Amygdala (tissue), 56 donors: ENCODE measurements at regions not wholly inside any gene's neighbourhood (a gene's known extent, or its start where the extent isn't known, plus 50 kb on each side); places are given as distances from the start of the nearest gene placed in this dataset.
A peak's percentile ranks its signal among the peaks of the same experiment; 100 is the strongest.

Source experiments
- DNase-seq, 56 donors: peaks; one replicate each; lab custom pipeline; 2025; lab: John Stamatoyannopoulos, UW

- no peak for DNase-seq
These were observed 52.6 kb downstream of the TCF20 start for GRCh38 chr22:42217752-42218280.

- no peak for DNase-seq
These were observed 53.3 kb downstream of the TCF20 start for GRCh38 chr22:42217019-42217751.

- peak in 55 of 56 donors; percentile 11 to 94 (median 77) for DNase-seq
These were observed 55.6 kb downstream of the TCF20 start for GRCh38 chr22:42214633-42215415.

GRCh38 chr22:42208362-42208761 is 62.1 kb downstream of the TCF20 start:
- DNase-seq: no peak

DNA sequence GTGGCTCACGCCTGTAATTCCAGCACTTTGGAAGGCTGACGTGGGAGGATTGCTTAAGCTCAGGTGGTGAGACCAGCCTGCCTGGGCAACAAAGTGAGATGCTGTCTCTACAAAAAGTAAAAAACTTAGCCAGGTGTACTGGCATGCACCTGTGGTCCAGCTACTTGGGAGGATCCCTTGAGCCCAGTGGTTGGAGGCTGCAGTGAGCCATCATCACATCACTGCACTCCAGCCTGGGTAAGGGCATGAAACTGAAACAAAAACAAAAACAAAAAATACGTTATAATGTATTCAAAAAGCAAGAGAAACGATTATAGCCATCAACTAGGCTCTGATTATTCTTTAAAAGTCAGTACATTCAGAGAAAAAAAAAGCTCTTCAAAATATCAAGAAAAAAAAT is 62.5 kb downstream of the TCF20 start:
- DNase-seq: no peak

DNA sequence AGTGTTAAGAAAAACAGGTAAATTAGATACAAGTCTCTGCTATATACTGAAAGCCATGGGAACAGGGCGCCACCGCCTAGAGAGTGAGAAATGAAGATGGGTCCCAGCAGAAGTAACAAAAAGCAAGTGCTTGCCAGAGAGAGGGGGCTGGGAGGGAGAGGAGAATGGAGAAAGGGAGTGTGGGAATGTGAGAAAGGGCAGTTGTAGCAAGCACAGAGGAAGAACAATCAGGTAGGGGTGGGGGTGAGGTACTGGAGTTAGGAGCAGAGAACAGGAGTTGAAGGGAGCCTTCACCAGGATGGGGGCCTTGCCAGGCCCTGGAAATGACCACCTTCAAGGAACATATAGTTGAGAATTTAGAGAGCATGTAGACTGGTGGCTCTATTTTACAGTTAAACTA is 66.8 kb downstream of the TCF20 start:
- no peak for DNase-seq

DNA sequence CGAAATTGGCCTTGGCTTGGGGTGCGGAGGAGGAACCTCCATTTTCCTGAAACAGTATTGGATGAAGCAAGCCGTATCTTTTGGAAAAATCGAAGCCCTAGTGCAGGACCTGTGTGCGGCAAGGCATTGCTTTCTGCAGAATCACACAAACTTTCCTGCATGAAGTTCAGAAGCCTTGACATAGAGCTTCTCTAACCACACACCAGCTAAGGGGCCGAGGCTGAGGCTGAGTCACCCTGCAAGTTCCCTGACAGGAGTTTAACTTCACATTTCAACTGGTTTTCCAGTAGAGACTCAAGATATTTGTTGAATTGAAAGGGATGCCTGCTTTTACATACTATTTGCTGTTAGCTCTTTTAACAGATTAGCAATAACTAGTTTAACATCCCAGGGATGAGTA is 67.8 kb downstream of the TCF20 start:
- DNase-seq: no peak

DNA sequence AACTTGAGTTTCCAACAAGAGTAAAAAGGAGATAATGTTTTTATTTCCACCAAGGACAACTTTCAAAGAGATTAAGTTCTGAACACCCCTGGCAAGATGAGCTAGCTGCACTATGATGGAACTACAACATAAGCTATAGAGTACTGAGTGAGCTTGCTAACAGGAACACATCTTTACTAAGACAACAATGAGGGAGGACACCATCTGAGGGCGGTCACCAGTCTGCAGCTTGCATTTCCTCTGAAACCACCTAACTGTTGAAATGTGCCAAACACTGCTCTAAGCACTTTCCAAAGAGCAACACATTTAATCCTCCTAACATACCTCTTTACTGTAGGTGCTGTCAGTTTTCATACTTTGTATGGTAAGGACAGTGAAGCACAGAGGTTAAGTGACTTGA is 68.4 kb downstream of the TCF20 start:
- no peak for DNase-seq

- no peak for DNase-seq
These were observed 68.4 kb upstream of the CYP2D6 start for GRCh38 chr22:42199025-42199424.

GRCh38 chr22:42198226-42198625 is 67.6 kb upstream of the CYP2D6 start:
- DNase-seq: no peak

- no peak for DNase-seq
These were observed 65.8 kb upstream of the CYP2D6 start for GRCh38 chr22:42196454-42196853.

DNA sequence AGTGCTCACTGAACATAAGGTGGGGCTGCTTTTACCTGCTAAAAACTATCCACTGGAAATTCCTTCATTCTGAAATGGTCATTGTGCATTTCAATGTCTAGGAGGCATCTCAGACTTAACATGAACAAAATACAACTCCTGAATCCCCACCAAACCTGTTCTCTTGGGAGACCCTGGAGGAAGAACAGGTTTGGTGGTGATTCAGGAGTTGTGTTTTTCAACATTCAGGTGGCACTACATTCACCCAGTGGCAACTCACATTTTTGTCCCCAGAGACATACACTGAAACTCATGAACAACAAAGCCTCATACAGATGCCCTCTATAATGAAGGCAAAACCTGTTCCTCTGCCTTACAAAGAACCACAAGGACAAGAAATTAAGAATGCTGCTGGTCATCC is 64.3 kb upstream of the CYP2D6 start:
- DNase-seq: no peak

- no peak for DNase-seq
These were observed 63.7 kb upstream of the CYP2D6 start for GRCh38 chr22:42194104-42194851.

DNA sequence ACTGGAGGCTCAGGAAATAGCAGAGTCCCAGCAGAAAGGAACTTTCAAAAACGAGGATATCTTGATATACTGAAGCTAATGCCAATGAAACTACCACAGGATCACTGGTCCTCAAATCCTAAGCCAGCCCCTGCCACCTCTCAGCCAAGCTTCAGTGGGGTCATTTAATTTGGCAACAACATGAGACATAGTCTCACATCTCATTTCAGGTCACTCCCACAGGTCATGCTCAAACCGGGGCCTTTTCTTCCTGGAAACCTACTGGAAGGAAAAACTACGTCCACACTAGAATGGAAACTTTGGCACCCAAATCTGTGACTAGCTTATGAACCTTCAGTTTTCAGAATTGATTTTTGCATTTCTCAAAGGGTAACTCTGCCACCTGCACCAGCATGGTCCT is 61.9 kb upstream of the CYP2D6 start:
- no peak for DNase-seq

- DNase-seq: no peak
These were observed 59.7 kb upstream of the CYP2D6 start for GRCh38 chr22:42190274-42190673.

DNA sequence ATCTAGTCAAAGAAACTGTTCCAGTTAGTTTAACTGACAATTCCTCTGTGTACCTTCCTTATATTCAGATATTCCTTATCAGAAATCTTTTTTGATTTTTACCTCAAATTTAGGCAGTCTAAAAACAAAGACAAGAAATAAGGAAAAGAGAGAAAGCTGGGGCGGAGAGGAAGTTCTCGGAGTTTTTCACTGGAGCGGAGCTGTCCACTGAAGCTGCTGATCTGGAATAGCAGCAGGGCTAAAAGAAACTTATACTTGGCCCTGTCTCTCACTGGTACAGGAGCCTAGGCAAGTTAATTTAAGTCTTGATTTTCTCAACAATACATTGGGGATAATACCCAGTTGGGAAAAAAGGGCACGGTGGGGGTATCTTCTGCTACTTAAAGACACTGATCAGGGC is 59.2 kb upstream of the CYP2D6 start:
- DNase-seq: no peak

DNA sequence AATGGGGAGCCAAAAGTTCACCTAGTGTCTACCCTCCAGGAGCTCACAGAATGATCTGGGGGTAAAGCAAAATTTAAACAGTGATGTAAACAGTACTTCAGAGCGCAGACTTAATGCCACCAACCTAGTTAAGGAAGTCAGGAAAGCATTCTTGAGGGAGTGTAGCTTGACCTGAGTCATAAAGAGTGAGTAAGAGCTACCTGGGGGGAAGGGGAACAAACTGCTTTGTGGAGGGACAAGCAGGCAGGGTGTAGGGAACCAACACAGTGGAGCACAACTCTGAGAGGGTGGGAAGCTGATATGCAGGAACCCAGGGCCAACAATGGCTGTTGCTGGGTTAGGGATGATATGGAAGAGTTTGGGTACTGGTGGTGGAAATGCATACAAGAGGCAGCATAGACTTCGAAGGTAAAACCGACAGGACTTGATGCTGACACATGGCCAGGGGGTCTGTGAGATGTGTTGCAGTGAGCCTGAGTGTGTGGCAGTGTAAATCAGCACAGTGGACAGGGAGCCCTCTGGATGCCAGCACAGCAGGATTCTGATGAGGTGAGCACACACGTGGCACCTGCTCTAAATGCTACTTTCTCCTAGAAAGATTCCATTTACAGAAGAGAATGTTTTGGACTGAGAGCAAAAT is 58.3 kb upstream of the CYP2D6 start:
- DNase-seq: no peak

DNA sequence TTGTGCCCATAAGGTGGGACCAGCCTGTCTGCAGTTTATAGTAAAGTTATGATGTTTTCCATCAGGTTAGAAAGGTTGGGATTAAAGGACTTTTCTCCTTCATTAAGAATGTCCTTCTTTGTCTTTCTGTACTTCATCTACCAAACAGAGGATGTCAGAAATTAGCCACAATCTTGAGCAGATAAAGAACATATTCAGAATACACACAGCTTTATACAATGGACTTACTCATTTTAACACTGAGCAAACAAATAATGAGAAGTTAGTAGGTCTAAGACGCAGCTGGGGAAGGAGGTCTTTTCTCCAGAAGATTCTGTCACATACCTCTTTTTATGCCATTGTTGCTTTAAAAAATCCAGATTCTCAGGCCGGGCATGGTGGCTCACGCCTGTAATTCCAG is 57.0 kb upstream of the CYP2D6 start:
- no peak for DNase-seq

GRCh38 chr22:42185915-42186439 is 55.4 kb upstream of the CYP2D6 start:
- DNase-seq: no peak

DNA sequence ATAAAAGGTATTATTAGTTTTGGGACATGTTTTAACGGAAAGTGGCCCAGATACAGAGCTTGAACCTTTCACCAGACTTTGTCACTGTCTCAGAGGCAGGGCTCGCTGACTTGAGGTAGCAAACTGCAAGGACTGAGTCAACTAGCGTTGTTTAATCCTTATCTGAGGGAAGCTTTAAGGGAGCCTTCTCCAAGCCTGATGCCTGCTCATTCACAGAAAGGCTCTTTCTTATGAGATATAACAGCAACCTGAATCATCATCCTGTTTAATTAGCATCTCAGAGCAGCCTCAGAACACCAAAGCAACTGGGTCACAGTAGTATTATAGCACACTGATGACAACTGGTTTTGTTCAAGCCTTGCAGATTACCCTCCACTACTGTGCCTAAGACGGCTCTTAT is 54.2 kb upstream of the CYP2D6 start:
- DNase-seq: no peak
